HepG2 (cell line): ENCODE measurements at regions not wholly inside any gene's neighbourhood (a gene's known extent, or its start where the extent isn't known, plus 50 kb on each side); places are given as distances from the start of the nearest gene placed in this dataset.

Source experiments
- ARNTL ChIP-seq: sonication (generic); formaldehyde crosslinking; IDR thresholded peaks from 2 replicates; pipeline ENCODE4 v1.4.0; 2020; ENCODE audit warnings: mild to moderate bottlenecking, missing genetic modification reagents
- ATM ChIP-seq: fragments of 450-650 bp; IDR thresholded peaks from 2 replicates; pipeline ENCODE4 v1.7.1; 2017; ENCODE audit warnings: mild to moderate bottlenecking, borderline replicate concordance
- CEBPG ChIP-seq: IDR thresholded peaks from 2 replicates; pipeline ENCODE4 v1.6.1; 2016
- ERF ChIP-seq: IDR thresholded peaks from 2 replicates; pipeline ENCODE4 v1.6.1; 2018; ENCODE audit warnings: missing biosample characterization, missing genetic modification reagents
- ETV6 ChIP-seq: sonication (generic); formaldehyde crosslinking; conservative IDR thresholded peaks from 2 replicates; pipeline ENCODE4 v1.4.0; 2020; ENCODE audit warnings: missing genetic modification reagents
- FOXO1 ChIP-seq: sonication (generic); formaldehyde crosslinking; IDR thresholded peaks from 2 replicates; pipeline ENCODE4 v1.4.0; 2020; ENCODE audit warnings: missing genetic modification reagents
- FOXP1 ChIP-seq, 2 experiments: fragments of 450-650 bp in 1 of 2; IDR thresholded peaks; 2 replicates each; pipeline ENCODE4 v1.6.1; 2017 to 2018; ENCODE audit warnings: antibody characterized with exemption in 1 of 2
- HMG20A ChIP-seq: IDR thresholded peaks from 2 replicates; pipeline ENCODE4 v1.6.1; 2016; ENCODE audit warnings: borderline replicate concordance
- ISL2 ChIP-seq: sonication (generic); formaldehyde crosslinking; IDR thresholded peaks from 2 replicates; pipeline ENCODE4 v1.5.0; 2020; ENCODE audit warnings: missing genetic modification reagents
- MED1 ChIP-seq: sonication (generic); formaldehyde crosslinking; IDR thresholded peaks from 2 replicates; pipeline ENCODE4 v1.4.0; 2020; ENCODE audit warnings: missing genetic modification reagents
- NCOA1 ChIP-seq: sonication (generic); formaldehyde crosslinking; IDR thresholded peaks from 2 replicates; pipeline ENCODE4 v1.9.0; 2021; ENCODE audit warnings: missing genetic modification reagents
- TBX2 ChIP-seq: sonication (generic); formaldehyde crosslinking; IDR thresholded peaks from 2 replicates; pipeline ENCODE4 v1.5.0; 2020; ENCODE audit warnings: missing genetic modification reagents, mild to moderate bottlenecking, borderline replicate concordance
- ZNF136 ChIP-seq: sonication (generic); formaldehyde crosslinking; IDR thresholded peaks from 2 replicates; pipeline ENCODE4 v1.8.1; 2022; ENCODE audit warnings: low read depth, mild to moderate bottlenecking, moderate library complexity, missing genetic modification reagents
- ZNF703 ChIP-seq: sonication (generic); formaldehyde crosslinking; IDR thresholded peaks from 2 replicates; pipeline ENCODE4 v1.5.1; 2020; ENCODE audit warnings: missing genetic modification reagents, mild to moderate bottlenecking, moderate library complexity, borderline replicate concordance
- ZNF83 ChIP-seq: sonication (generic); formaldehyde crosslinking; IDR thresholded peaks from 2 replicates; pipeline ENCODE4 v1.4.0; 2020; ENCODE audit warnings: missing genetic modification reagents, mild to moderate bottlenecking, borderline replicate concordance
- TF ChIP-seq, protein P1 (sequence below): sonication (generic); formaldehyde crosslinking; IDR thresholded peaks from 2 replicates; pipeline ENCODE4 v1.9.0; 2022; ENCODE audit warnings: missing genetic modification reagents, mild to moderate bottlenecking, borderline replicate concordance
- TF ChIP-seq, protein P2 (sequence below), 2 experiments: sonication (generic) in 1 of 2; formaldehyde crosslinking in 1 of 2; IDR thresholded peaks; 2 replicates each; pipeline versions ENCODE4 v1.4.0 to v1.6.1; 2018 to 2020; ENCODE audit warnings: missing genetic modification reagents in 2 of 2, borderline replicate concordance in 1 of 2, low read depth in 1 of 2, mild to moderate bottlenecking in 1 of 2, missing biosample characterization in 1 of 2
- TF ChIP-seq, protein P3 (sequence below), 2 experiments: fragments of 450-650 bp in 1 of 2; sonication (generic) in 1 of 2; formaldehyde crosslinking in 1 of 2; IDR thresholded peaks; 2 replicates each; pipeline versions ENCODE4 v1.6.1 to v1.8.0; 2016 to 2022; ENCODE audit warnings: antibody characterized with exemption in 1 of 2, mild to moderate bottlenecking in 1 of 2, missing genetic modification reagents in 1 of 2

GRCh38 chr10:52376694-52377354 is 62.7 kb downstream of the DKK1 start (continued):
- TF ChIP-seq ERF (CRISPR knock-in tag) (no peak), ISL2 (CRISPR knock-in tag) (peak; percentile 80), ZNF703 (no peak), CEBPG (CRISPR knock-in tag) (peak; percentile 22; the same call in 1 of the 2 replicates), HMG20A (peak; percentile 40; the same call in 1 of the 2 replicates), FOXO1 (CRISPR knock-in tag) (0 out of 2 replicates have a peak, but pooled peaks have one; percentile 22), ETV6 (CRISPR knock-in tag) (no peak), ZNF83 (CRISPR knock-in tag) (no peak), FOXP1 (IDR thresholded peaks at IDR 0.05) (no peak), FOXP1 (CRISPR knock-in tag; IDR thresholded peaks at IDR 0.05) (peak; percentile 53; the same call in 1 of the 2 replicates), NCOA1 (CRISPR knock-in tag) (no peak), ARNTL (no peak), TBX2 (CRISPR knock-in tag) (peak; percentile 56), MED1 (CRISPR knock-in tag) (0 out of 2 replicates have a peak, but pooled peaks have one; percentile 26), ZNF136 (CRISPR knock-in tag) (no peak), ATM (no peak)
- TF ChIP-seq, protein P1, sequence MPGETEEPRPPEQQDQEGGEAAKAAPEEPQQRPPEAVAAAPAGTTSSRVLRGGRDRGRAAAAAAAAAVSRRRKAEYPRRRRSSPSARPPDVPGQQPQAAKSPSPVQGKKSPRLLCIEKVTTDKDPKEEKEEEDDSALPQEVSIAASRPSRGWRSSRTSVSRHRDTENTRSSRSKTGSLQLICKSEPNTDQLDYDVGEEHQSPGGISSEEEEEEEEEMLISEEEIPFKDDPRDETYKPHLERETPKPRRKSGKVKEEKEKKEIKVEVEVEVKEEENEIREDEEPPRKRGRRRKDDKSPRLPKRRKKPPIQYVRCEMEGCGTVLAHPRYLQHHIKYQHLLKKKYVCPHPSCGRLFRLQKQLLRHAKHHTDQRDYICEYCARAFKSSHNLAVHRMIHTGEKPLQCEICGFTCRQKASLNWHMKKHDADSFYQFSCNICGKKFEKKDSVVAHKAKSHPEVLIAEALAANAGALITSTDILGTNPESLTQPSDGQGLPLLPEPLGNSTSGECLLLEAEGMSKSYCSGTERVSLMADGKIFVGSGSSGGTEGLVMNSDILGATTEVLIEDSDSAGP (CRISPR knock-in tag), result no peak
- TF ChIP-seq, protein P2, sequence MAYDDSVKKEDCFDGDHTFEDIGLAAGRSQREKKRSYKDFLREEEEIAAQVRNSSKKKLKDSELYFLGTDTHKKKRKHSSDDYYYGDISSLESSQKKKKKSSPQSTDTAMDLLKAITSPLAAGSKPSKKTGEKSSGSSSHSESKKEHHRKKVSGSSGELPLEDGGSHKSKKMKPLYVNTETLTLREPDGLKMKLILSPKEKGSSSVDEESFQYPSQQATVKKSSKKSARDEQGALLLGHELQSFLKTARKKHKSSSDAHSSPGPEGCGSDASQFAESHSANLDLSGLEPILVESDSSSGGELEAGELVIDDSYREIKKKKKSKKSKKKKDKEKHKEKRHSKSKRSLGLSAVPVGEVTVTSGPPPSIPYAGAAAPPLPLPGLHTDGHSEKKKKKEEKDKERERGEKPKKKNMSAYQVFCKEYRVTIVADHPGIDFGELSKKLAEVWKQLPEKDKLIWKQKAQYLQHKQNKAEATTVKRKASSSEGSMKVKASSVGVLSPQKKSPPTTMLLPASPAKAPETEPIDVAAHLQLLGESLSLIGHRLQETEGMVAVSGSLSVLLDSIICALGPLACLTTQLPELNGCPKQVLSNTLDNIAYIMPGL (CRISPR knock-in tag; IDR thresholded peaks at IDR 0.05; ENCODE audit: borderline replicate concordance in 1 of 2, low read depth in 1 of 2), result no peak
- TF ChIP-seq, protein P3, sequence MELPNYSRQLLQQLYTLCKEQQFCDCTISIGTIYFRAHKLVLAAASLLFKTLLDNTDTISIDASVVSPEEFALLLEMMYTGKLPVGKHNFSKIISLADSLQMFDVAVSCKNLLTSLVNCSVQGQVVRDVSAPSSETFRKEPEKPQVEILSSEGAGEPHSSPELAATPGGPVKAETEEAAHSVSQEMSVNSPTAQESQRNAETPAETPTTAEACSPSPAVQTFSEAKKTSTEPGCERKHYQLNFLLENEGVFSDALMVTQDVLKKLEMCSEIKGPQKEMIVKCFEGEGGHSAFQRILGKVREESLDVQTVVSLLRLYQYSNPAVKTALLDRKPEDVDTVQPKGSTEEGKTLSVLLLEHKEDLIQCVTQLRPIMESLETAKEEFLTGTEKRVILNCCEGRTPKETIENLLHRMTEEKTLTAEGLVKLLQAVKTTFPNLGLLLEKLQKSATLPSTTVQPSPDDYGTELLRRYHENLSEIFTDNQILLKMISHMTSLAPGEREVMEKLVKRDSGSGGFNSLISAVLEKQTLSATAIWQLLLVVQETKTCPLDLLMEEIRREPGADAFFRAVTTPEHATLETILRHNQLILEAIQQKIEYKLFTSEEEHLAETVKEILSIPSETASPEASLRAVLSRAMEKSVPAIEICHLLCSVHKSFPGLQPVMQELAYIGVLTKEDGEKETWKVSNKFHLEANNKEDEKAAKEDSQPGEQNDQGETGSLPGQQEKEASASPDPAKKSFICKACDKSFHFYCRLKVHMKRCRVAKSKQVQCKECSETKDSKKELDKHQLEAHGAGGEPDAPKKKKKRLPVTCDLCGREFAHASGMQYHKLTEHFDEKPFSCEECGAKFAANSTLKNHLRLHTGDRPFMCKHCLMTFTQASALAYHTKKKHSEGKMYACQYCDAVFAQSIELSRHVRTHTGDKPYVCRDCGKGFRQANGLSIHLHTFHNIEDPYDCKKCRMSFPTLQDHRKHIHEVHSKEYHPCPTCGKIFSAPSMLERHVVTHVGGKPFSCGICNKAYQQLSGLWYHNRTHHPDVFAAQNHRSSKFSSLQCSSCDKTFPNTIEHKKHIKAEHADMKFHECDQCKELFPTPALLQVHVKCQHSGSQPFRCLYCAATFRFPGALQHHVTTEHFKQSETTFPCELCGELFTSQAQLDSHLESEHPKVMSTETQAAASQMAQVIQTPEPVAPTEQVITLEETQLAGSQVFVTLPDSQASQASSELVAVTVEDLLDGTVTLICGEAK (IDR thresholded peaks at IDR 0.05), result no peak
- TF ChIP-seq, protein P3 (CRISPR knock-in tag; IDR thresholded peaks at IDR 0.05), result no peak
